ENCODE measurements at regions not wholly inside any gene's neighbourhood (a gene's known extent, or its start where the extent isn't known, plus 50 kb on each side); places are given as distances from the start of the nearest gene placed in this dataset.
"Not testable (repeated sequence)": the region's sequence is repeated elsewhere in the genome, so short reads cannot be mapped to it uniquely, and the experiment has no call there.

DNA sequence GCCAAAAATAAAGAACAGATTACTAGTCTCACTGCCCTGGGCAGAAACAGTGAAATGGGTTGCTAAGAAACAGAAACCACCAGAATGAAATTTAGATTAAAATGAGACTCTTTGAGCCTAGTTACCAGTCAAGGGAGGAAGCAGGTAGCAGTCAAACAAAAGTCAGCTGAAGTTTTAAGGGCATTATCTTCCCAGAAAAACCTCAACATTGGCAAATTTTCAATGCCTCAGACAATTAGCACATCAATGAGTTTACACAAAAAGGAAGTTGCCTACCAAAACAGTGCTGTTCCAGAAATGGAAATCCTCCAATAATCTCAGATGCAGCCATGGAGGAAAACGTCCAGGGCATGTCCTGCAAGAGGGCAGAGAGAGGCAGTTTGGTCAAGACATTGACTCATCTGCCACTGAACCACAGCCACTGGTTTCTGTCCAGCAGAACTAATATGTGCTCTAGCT is 399.7 kb upstream of the ADGRB3 start:
- DNase-seq, result no peak

GRCh38 chr6:68233623-68234022 is 401.5 kb upstream of the ADGRB3 start:
- no peak for DNase-seq

- DNase-seq, result no peak
Observed at GRCh38 chr6:68229566-68229965, 405.5 kb upstream of the ADGRB3 start.

- no peak for DNase-seq
Observed at GRCh38 chr6:68226460-68226859, 408.6 kb upstream of the ADGRB3 start.

- DNase-seq, result no peak
Observed at GRCh38 chr6:68225729-68226128, 409.4 kb upstream of the ADGRB3 start.

DNA sequence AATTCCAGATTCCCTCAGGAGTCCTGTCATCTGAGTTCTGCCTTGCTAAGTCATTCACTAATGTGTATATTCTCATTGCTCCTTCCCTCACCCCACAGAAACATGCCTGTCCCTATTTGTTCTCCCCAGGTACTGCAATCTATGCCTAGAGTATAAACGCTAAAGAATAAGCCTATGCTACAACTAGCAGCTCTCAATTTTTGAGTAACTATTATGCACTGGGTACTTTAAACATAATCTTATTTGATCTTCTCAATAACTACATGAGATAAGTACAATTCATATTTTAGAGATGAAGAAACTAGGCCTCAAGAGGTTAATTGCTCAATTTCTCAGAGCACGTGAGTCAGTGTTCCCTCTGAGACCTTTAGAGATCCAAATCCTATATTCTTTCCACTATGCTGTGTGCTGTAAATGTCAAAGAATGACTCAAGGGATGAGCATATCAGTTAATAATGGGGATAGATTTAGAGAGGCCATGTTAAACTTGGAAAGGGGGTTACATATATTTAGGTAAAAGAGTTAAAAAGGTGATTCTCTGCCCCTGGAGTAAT is 423.8 kb upstream of the ADGRB3 start:
- DNase-seq, result no peak

- not testable (repeated sequence) for DNase-seq
Observed at GRCh38 chr6:68207612-68208011, 427.5 kb upstream of the ADGRB3 start.

- DNase-seq, result no peak
Observed at GRCh38 chr6:68200929-68201328, 434.2 kb upstream of the ADGRB3 start.

GRCh38 chr6:68197356-68197755 is 437.7 kb upstream of the ADGRB3 start:
- DNase-seq, result no peak

GRCh38 chr6:68196645-68197044 is 438.4 kb upstream of the ADGRB3 start:
- no peak for DNase-seq

GRCh38 chr6:68195753-68196152 is 439.3 kb upstream of the ADGRB3 start:
- not testable (repeated sequence) for DNase-seq

DNA sequence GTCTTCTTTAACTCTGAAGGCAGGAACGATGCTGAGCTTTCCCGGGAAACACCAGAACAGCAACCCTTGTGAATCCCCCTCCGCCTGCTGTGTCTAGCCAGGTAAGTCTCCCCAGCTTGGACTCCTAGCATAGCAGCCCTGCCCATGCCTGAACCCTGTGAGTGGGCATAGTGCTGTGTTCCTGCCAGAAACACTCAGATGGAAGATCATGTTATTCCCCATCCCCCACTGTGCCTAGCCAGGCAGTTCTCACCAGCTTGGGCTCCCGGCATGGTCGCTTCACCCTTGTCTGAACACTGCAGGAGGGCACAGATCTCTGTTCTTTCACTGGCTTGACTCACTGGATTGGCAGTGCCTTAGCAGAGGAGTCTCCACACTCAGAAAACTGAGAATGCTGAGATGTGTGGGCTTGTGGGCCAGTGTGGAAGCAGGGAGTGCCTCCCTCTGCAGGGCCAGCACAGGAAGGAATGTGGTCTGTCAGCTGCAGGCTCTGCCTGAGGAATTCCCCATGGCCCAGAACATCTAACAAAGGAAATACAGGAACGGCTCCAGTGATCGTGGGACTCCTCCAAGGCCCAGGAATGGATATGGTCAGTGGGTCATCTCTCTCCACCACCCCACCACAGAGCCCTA is 440.1 kb upstream of the ADGRB3 start:
- no peak for DNase-seq

DNA sequence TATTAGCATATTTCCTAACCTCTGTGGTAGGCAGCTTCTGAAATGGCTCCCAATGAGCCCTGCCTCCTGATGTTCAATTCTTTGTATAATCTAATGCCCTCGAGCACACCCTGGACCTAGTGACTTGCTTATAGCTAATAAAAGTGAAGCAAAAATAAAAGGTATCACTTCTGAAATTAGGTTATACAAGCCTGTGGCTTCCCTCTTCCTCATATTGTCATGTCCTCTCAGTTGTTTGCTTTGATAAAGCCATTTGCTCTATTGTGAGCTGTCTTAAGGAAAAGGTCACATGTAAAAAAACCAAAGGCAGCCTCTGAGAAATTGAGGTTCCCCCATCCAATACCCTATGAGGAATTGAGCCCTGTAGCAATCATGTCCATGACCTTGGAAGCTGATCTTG is 442.1 kb upstream of the ADGRB3 start:
- DNase-seq, result no peak

GRCh38 chr6:68189217-68189815 is 445.8 kb upstream of the ADGRB3 start:
- DNase-seq, result no peak

GRCh38 chr6:68186870-68187269 is 448.2 kb upstream of the ADGRB3 start:
- DNase-seq, result no peak

- no peak for DNase-seq
Observed at GRCh38 chr6:68182386-68182785, 452.7 kb upstream of the ADGRB3 start.

- DNase-seq, result not testable (repeated sequence)
Observed at GRCh38 chr6:68181027-68181426, 454.1 kb upstream of the ADGRB3 start.

DNA sequence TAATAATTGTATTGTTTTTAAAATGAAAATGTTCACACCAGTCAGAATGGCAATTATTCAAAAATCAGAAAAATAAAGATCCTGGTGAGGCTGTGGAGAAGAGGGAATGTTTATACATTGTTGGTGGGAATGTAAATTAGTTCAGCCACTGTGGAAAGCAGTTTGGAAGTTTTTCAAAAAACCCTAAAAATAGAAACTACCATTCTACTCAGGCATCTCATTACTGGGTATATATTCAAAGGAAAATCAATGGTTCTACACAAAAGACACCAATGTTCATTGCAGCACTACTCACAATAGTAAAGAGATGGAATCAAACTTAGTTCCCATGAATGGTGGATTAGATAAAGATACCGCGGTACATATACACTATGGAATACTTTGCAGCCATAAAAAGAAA is 461.5 kb upstream of the ADGRB3 start:
- DNase-seq, result no peak

- DNase-seq, result no peak
Observed at GRCh38 chr6:68169922-68170321, 465.2 kb upstream of the ADGRB3 start.

- no peak for DNase-seq
Observed at GRCh38 chr6:68167604-68168003, 467.5 kb upstream of the ADGRB3 start.

DNA sequence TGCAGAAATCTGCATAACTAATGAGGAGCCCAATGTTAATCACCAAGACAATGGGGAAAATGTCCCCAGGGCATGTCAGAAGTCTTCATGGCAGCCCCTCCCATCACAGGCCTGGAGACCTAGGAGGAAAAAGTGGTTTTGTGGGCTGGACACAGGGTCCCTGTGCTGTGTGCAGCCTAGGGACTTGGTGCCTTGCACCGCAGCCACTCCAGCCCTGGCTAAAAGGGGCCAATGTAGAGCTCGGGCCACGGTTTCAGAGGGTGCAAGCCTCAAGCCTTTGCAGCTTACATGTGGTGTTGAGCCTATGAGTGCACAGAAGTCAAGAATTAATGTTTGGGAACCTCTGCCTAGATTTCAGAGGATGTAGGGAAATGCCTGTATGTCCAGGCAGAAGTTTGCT is 474.3 kb upstream of the ADGRB3 start:
- not testable (repeated sequence) for DNase-seq

- no peak for DNase-seq
Observed at GRCh38 chr6:68160348-68160747, 474.7 kb upstream of the ADGRB3 start.

DNA sequence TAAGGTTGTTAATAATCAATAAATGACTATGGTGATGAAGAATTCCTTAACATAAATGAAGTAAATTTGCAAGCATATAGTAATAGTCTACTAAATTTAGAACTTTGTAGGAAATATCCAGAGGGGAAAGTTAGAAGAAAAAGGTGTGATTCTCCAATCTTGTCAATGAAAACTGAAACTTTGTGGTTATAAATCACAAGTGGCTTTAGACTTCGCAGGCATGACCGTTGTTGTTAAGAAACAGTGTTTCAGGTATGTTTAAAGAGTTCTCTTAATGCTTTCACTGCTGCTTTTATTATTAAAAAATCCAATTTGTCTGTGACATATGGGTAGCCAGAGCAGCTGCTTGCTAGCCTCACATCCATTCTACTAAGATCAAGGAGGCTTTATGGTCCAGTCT is 475.6 kb upstream of the ADGRB3 start:
- DNase-seq, result no peak

DNA sequence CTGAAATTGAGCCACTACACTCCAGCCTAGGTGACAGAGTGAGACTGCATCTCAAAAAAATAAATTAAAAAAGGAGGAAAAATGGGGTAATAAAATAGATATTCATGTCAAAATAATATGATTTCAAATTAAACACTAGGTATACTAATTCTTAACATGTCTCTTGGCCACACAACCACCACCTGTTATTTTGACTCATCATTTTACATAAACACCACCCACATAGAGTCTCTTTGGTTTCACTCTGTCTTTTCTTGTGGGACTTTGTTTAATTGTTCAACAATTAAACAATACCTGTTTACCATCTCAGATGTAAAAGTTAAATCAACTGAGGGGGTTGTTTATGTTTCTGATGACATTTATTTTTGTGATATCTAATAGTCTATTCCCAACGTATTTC is 476.8 kb upstream of the ADGRB3 start:
- no peak for DNase-seq
